H1 (cell line): ENCODE measurements at regions not wholly inside any gene's neighbourhood (a gene's known extent, or its start where the extent isn't known, plus 50 kb on each side); places are given as distances from the start of the nearest gene placed in this dataset.

Source experiments
- CTCF ChIA-PET: fragments of 300-600 bp; sonication (Branson Sonifier 250); formaldehyde crosslinking; loops from one replicate; lab custom pipeline; 2021; ENCODE audit not compliant: partially characterized antibody; lab: Charles Lee
- POLR2A ChIA-PET: fragments of 300-600 bp; sonication (Branson Sonifier 250); formaldehyde crosslinking; loops from one replicate; lab custom pipeline; 2021; ENCODE audit warnings: inconsistent platforms; ENCODE audit not compliant: partially characterized antibody; lab: Charles Lee
- DNase-seq, 2 experiments: peaks; one replicate each; pipeline versions ENCODE4 v3.0.0 to v3.0.0-alpha.2; 2010 to 2022; ENCODE audit warnings: low spot score in 2 of 2, low read depth in 1 of 2, mixed read lengths in 1 of 2
- FAIRE-seq: peaks from 2 replicates; lab custom pipeline; 2011; peaks lifted over from hg19 to GRCh38; lab: Jason Lieb, UNC
- H2AFZ ChIP-seq: 2 replicates; pipeline ENCODE4 v1.8.1; 2012; ENCODE audit warnings: low read length, inconsistent platforms
- H2AK5ac ChIP-seq: 2 replicates; pipeline ENCODE4 v1.6.1; 2013; ENCODE audit warnings: low read depth, low read length
- H2BK120ac ChIP-seq: replicated peaks from 2 replicates; pipeline ENCODE3; 2013; ENCODE audit warnings: low read depth, low read length, inconsistent platforms
- H2BK12ac ChIP-seq: 2 replicates; pipeline ENCODE4 v1.6.1; 2013; ENCODE audit warnings: low read depth, low read length
- H2BK15ac ChIP-seq: 2 replicates; pipeline ENCODE4 v1.6.1; 2013; ENCODE audit warnings: low read length
- H2BK20ac ChIP-seq: 2 replicates; pipeline ENCODE4 v1.6.1; 2013; ENCODE audit warnings: low read length
- H2BK5ac ChIP-seq: 2 replicates; pipeline ENCODE4 v1.6.1; 2013; ENCODE audit warnings: low read depth, low read length
- H3K14ac ChIP-seq: 2 replicates; pipeline ENCODE4 v1.6.1; 2013; ENCODE audit warnings: inconsistent platforms; ENCODE audit not compliant: insufficient read length
- H3K18ac ChIP-seq: 2 replicates; pipeline ENCODE4 v1.6.1; 2013; ENCODE audit warnings: low read length; ENCODE audit errors: extremely low read depth
- H3K23ac ChIP-seq: 2 replicates; pipeline ENCODE4 v1.6.1; 2013; ENCODE audit warnings: inconsistent platforms; ENCODE audit not compliant: insufficient read length
- H3K23me2 ChIP-seq: 2 replicates; pipeline ENCODE4 v1.6.1; 2013; ENCODE audit warnings: low read depth, low read length
- H3K27ac ChIP-seq: 2 replicates; pipeline ENCODE4 v1.6.1; 2011; ENCODE audit warnings: low read depth, low read length, inconsistent platforms
- H3K27me3 ChIP-seq, 4 experiments: replicated peaks in 1 of 4; 1 replicate in 1 of 4; 2 replicates in 3 of 4; pipeline versions ENCODE4 v1.6.1 to v1.8.1; 2011 to 2013; ENCODE audit warnings: low read length in 3 of 4, mild to moderate bottlenecking in 3 of 4, inconsistent platforms in 2 of 4, mixed read lengths in 2 of 4, moderate library complexity in 1 of 4; ENCODE audit not compliant: control insufficient read depth in 3 of 4, insufficient read depth in 3 of 4; ENCODE audit errors: extremely low read depth in 1 of 4
- H3K36me3 ChIP-seq, 4 experiments: 2 replicates each; pipeline versions ENCODE4 v1.6.1 to v1.8.1; 2011 to 2013; ENCODE audit warnings: mild to moderate bottlenecking in 4 of 4, low read length in 3 of 4, moderate library complexity in 2 of 4, control low read depth in 1 of 4, inconsistent platforms in 1 of 4; ENCODE audit not compliant: insufficient read depth in 4 of 4, control insufficient read depth in 2 of 4
- H3K4ac ChIP-seq: replicated peaks from 2 replicates; pipeline ENCODE3; 2013; ENCODE audit warnings: low read length, low read depth, mixed read lengths, inconsistent platforms; ENCODE audit not compliant: insufficient read length
- H3K4me1 ChIP-seq, 4 experiments: replicated peaks in 1 of 4; 1 replicate in 1 of 4; 2 replicates in 3 of 4; pipeline versions ENCODE4 v1.6.1 to v1.8.1; 2011 to 2013; ENCODE audit warnings: low read length in 3 of 4, inconsistent platforms in 2 of 4, mixed read lengths in 1 of 4; ENCODE audit not compliant: insufficient read depth in 4 of 4, control insufficient read depth in 3 of 4
- H3K4me2 ChIP-seq, 2 experiments: 2 replicates each; pipeline versions ENCODE4 v1.6.1 to v1.8.1; 2011 to 2013; ENCODE audit warnings: low read depth in 2 of 2, low read length in 2 of 2, control low read depth in 1 of 2, inconsistent platforms in 1 of 2, mild to moderate bottlenecking in 1 of 2; ENCODE audit not compliant: insufficient read depth in 1 of 2
- H3K4me3 ChIP-seq, 4 experiments: fragments of 200-600, 300-600 bp in 1 of 4; sonication (generic), shearing (Covaris generic), sonication (Bioruptor Twin) in 1 of 4; 2 replicates each; pipeline versions ENCODE4 v1.5.1 to v1.8.1; 2011 to 2016; ENCODE audit warnings: low read length in 4 of 4, low read depth in 3 of 4, control low read depth in 2 of 4, inconsistent platforms in 2 of 4, mild to moderate bottlenecking in 2 of 4, mixed read lengths in 1 of 4, moderate library complexity in 1 of 4; ENCODE audit not compliant: insufficient read depth in 2 of 4; ENCODE audit errors: extremely low read depth in 1 of 4
- H3K56ac ChIP-seq: replicated peaks from 2 replicates; pipeline ENCODE3; 2013; ENCODE audit warnings: low read depth, mild to moderate bottlenecking, mixed read lengths, low read length, inconsistent platforms; ENCODE audit not compliant: insufficient read length
- H3K79me1 ChIP-seq: 2 replicates; pipeline ENCODE4 v1.6.1; 2013; ENCODE audit warnings: low read depth, low read length, control low read depth
- H3K79me2 ChIP-seq, 2 experiments: 2 replicates each; pipeline versions ENCODE4 v1.6.1 to v1.8.1; 2012 to 2013; ENCODE audit warnings: low read length in 2 of 2, mild to moderate bottlenecking in 2 of 2, inconsistent platforms in 1 of 2; ENCODE audit not compliant: insufficient read depth in 2 of 2, control insufficient read depth in 1 of 2
- H3K9ac ChIP-seq, 4 experiments: replicated peaks in 1 of 4; 1 replicate in 1 of 4; 2 replicates in 3 of 4; pipeline versions ENCODE4 v1.6.1 to v1.8.1; 2011 to 2013; ENCODE audit warnings: low read depth in 3 of 4, low read length in 3 of 4, control low read depth in 2 of 4, mild to moderate bottlenecking in 2 of 4, moderate library complexity in 2 of 4, inconsistent platforms in 1 of 4; ENCODE audit errors: extremely low read depth in 1 of 4
- H3K9me3 ChIP-seq, 2 experiments: 2 replicates each; pipeline versions ENCODE4 v1.6.1 to v1.8.1; 2012 to 2013; ENCODE audit warnings: mild to moderate bottlenecking in 2 of 2, moderate library complexity in 2 of 2, control low read depth in 1 of 2, inconsistent platforms in 1 of 2, low read depth in 1 of 2, low read length in 1 of 2, mixed read lengths in 1 of 2; ENCODE audit not compliant: insufficient read depth in 2 of 2
- H4K20me1 ChIP-seq, 2 experiments: replicated peaks in 1 of 2; 2 replicates each; pipeline versions ENCODE3 to v1.8.1; 2011 to 2013; ENCODE audit warnings: inconsistent platforms in 2 of 2, low read length in 2 of 2, mild to moderate bottlenecking in 1 of 2; ENCODE audit not compliant: insufficient read depth in 2 of 2, control insufficient read depth in 1 of 2
- H4K5ac ChIP-seq: 2 replicates; pipeline ENCODE4 v1.6.1; 2013; ENCODE audit warnings: low read length, low read depth, mixed read lengths, inconsistent platforms; ENCODE audit not compliant: insufficient read length
- H4K8ac ChIP-seq: 2 replicates; pipeline ENCODE4 v1.8.0; 2013; ENCODE audit warnings: mild to moderate bottlenecking, moderate library complexity, low read length, inconsistent platforms; ENCODE audit not compliant: insufficient read depth; ENCODE audit errors: extremely low read depth
- H4K91ac ChIP-seq: replicated peaks from 2 replicates; pipeline ENCODE3; 2013; ENCODE audit warnings: low read length, mixed read lengths, inconsistent platforms; ENCODE audit not compliant: insufficient read length
- CBX5 ChIP-seq: fragments of 300-800, 300-1000 bp; sonication (generic); IDR thresholded peaks from 2 replicates; pipeline ENCODE4 v1.7.1; 2016; ENCODE audit warnings: antibody characterized with exemption, low read length, low read depth
- CBX8 ChIP-seq: fragments of 300-800, 300-1000 bp; sonication (generic); IDR thresholded peaks from 2 replicates; pipeline ENCODE4 v1.7.1; 2016; ENCODE audit warnings: low read depth, low read length, borderline replicate concordance
- CREB1 ChIP-seq: IDR thresholded peaks from 2 replicates; pipeline ENCODE4 v1.6.1; 2012; ENCODE audit warnings: inconsistent platforms
- GABPA ChIP-seq: IDR thresholded peaks from 2 replicates; pipeline ENCODE4 v1.6.1; 2011; ENCODE audit warnings: mild to moderate bottlenecking, low read length, moderate library complexity, borderline replicate concordance; ENCODE audit not compliant: insufficient read depth
- HDAC2 ChIP-seq, 2 experiments: fragments of 300-600 bp in 1 of 2; sonication (generic) in 1 of 2; IDR thresholded peaks; 2 replicates each; pipeline ENCODE4 v1.6.1; 2011 to 2012; ENCODE audit warnings: low read depth in 2 of 2, low read length in 2 of 2, mild to moderate bottlenecking in 2 of 2, moderate library complexity in 2 of 2, borderline replicate concordance in 1 of 2, inconsistent platforms in 1 of 2
- JUND ChIP-seq: IDR thresholded peaks from 2 replicates; pipeline ENCODE4 v1.6.1; 2011; ENCODE audit warnings: mild to moderate bottlenecking, improper control_type of control experiment, low read length
- PHF8 ChIP-seq: fragments of 200-600 bp; sonication (generic); conservative IDR thresholded peaks from 2 replicates; pipeline ENCODE4 v1.7.1; 2012; ENCODE audit warnings: low read depth, mild to moderate bottlenecking, inconsistent platforms, low read length, moderate library complexity
- SAP30 ChIP-seq: fragments of 300-600 bp; sonication (generic); IDR thresholded peaks from 2 replicates; pipeline ENCODE4 v1.7.1; 2012; ENCODE audit warnings: low read length, moderate library complexity, mild to moderate bottlenecking, inconsistent platforms; ENCODE audit not compliant: insufficient read depth, insufficient replicate concordance
- SIN3A ChIP-seq, 2 experiments: IDR thresholded peaks in 1 of 2; conservative IDR thresholded peaks in 1 of 2; 2 replicates each; pipeline ENCODE4 v1.6.1; 2011 to 2012; ENCODE audit warnings: low read length in 2 of 2, improper control_type of control experiment in 1 of 2, low read depth in 1 of 2, mild to moderate bottlenecking in 1 of 2
- SIRT6 ChIP-seq: IDR thresholded peaks from one replicate; pipeline ENCODE4 v1.7.1; 2012; ENCODE audit warnings: low read length, inconsistent platforms
- TBP ChIP-seq: IDR thresholded peaks from 2 replicates; pipeline ENCODE4 v1.6.1; 2011; ENCODE audit warnings: low read depth, low read length, improper control_type of control experiment
- WGBS, 2 experiments: shearing (Covaris generic) in 1 of 2; methylation state at CpG; one replicate each; pipeline versions ENCODE4 v1.1.6 to v1.1.7; 2013 to 2015; ENCODE audit warnings: low lambda C conversion rate in 2 of 2, mixed read lengths in 2 of 2, inconsistent platforms in 1 of 2, low coverage in 1 of 2, missing lambda C conversion rate in 1 of 2; ENCODE audit not compliant: insufficient replicate concordance in 2 of 2, insufficient coverage in 1 of 2, insufficient read length in 1 of 2; ENCODE audit errors: extremely low coverage in 1 of 2, missing lambda C conversion rate in 1 of 2; 5-methylcytosine and 5-hydroxymethylcytosine counted together
- TF ChIP-seq, protein P1 (sequence below): IDR thresholded peaks from 2 replicates; pipeline ENCODE4 v1.6.1; 2012; ENCODE audit warnings: low read length, inconsistent platforms

DNA sequence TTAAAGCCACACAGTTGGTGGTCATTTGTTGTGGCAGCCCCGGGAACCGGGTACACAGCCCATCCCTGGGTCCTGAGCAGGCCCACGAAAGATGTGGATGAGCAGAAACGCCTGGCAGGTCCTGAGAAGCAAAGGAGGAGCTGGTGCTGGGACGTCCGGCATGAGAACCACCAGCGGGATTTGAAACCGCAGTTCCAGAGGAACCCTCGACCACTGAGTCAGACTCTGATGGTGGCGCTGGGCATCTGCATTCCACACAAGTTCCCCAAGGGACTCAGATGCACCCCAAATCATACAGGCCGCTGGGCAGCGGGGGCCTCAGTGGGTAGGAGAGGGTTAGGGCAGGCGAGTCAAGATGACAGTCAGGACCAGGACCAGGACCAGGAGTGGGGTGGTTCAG lies 363.0 kb downstream of the SHANK2 start:
- H2BK12ac ChIP-seq = no peak overlapping the region
- no peak overlapping the region for H2BK20ac ChIP-seq
- H2AFZ ChIP-seq = no peak overlapping the region
- no peak overlapping the region for H3K56ac ChIP-seq
- no peaks in the 10 kb centered on the region; a peak in 1 of 4 replicates for H3K9me3 ChIP-seq
- no peaks in the 10 kb centered on the region; a peak in 1 of 4 replicates for H3K79me2 ChIP-seq
- CTCF ChIA-PET = interaction anchor here (0.9 to 1.4 kb wide), 2 partner anchors 12 to 67 kb away, joined by 3 read pairs; no protein-coding TSS in a partner anchor
- peaks cover 0 to 6% (median 3%) of the 10 kb centered on the region in 4 experiments; a peak in 3 of 7 replicates for H3K4me1 ChIP-seq
- TF ChIP-seq SIN3A (conservative IDR thresholded peaks at IDR 0.05 in 1 of 2, IDR thresholded peaks at IDR 0.05 in 1 of 2; ENCODE audit: low read depth in 1 of 2, low read length in 2 of 2) (no peak), JUND (no peak), CBX5 (no peak), CREB1 (no peak), GABPA (no peak), SAP30 (no peak), HDAC2 (IDR thresholded peaks at IDR 0.05; ENCODE audit: borderline replicate concordance in 1 of 2, low read depth in 2 of 2, low read length in 2 of 2) (no peak), SIRT6 (no peak), PHF8 (no peak), CBX8 (no peak), TBP (no peak)
- TF ChIP-seq, protein P1, sequence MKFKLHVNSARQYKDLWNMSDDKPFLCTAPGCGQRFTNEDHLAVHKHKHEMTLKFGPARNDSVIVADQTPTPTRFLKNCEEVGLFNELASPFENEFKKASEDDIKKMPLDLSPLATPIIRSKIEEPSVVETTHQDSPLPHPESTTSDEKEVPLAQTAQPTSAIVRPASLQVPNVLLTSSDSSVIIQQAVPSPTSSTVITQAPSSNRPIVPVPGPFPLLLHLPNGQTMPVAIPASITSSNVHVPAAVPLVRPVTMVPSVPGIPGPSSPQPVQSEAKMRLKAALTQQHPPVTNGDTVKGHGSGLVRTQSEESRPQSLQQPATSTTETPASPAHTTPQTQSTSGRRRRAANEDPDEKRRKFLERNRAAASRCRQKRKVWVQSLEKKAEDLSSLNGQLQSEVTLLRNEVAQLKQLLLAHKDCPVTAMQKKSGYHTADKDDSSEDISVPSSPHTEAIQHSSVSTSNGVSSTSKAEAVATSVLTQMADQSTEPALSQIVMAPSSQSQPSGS = no peak
- peaks cover 0 to 3% (median 0%) of the 10 kb centered on the region in 4 experiments; a peak in 2 of 8 replicates for H3K36me3 ChIP-seq
- no peak overlapping the region for H3K18ac ChIP-seq
- H3K79me1 ChIP-seq = no peaks in the 10 kb centered on the region; the same call in 1 of the 2 replicates
- no peak overlapping the region for H3K4ac ChIP-seq
- H2BK5ac ChIP-seq = no peak overlapping the region
- no peak overlapping the region for H2BK120ac ChIP-seq
- H3K4me3 ChIP-seq = no peak overlapping the region
- no peak overlapping the region for H3K4me2 ChIP-seq
- H4K8ac ChIP-seq = no peak overlapping the region
- H3K23me2 ChIP-seq = no peaks in the 10 kb centered on the region
- DNase-seq (no peak), FAIRE-seq (no peak)
- H3K27ac ChIP-seq = no peak overlapping the region
- H3K14ac ChIP-seq = no peak overlapping the region
- no peak overlapping the region for H4K91ac ChIP-seq
- no peak overlapping the region for H3K23ac ChIP-seq
- peaks cover 3% of the 10 kb centered on the region in 2 experiments for H4K20me1 ChIP-seq
- H3K9ac ChIP-seq = no peak overlapping the region
- no peaks in the 10 kb centered on the region for H3K27me3 ChIP-seq
- 78% methylated on average over 9 of the region's 13 CpGs; no CpG with 5 or more reads in 1 of the 2 experiments for WGBS, 2 experiments
- H2AK5ac ChIP-seq = no peak overlapping the region
- H2BK15ac ChIP-seq = no peak overlapping the region
- H4K5ac ChIP-seq = no peak overlapping the region
- POLR2A ChIA-PET = no interaction called here
